GM13977 (cell line): ENCODE measurements at regions not wholly inside any gene's neighbourhood (a gene's known extent, or its start where the extent isn't known, plus 50 kb on each side); places are given as distances from the start of the nearest gene placed in this dataset.

Experiments used
- DNase-seq: peaks from one replicate; pipeline ENCODE4 v3.0.0; 2012; ENCODE audit warnings: low spot score
- in situ Hi-C: fragments of 300-500 bp; cut with MboI; formaldehyde crosslinking; loops from one replicate; pipeline ENCODE4 v1.12.0; 2022; ENCODE audit warnings: low sequenced_read_pairs, low pct_unique_long_range_greater_than_20kb, mixed read lengths, inconsistent platforms; ENCODE audit not compliant: unreplicated experiment
- TF ChIP-seq, protein P1 (sequence below): IDR thresholded peaks from 2 replicates; pipeline ENCODE4 v1.5.1; 2012; ENCODE audit warnings: mild to moderate bottlenecking, control low read depth; ENCODE audit not compliant: insufficient read depth; ENCODE audit errors: extremely low read depth, missing control alignments

DNA sequence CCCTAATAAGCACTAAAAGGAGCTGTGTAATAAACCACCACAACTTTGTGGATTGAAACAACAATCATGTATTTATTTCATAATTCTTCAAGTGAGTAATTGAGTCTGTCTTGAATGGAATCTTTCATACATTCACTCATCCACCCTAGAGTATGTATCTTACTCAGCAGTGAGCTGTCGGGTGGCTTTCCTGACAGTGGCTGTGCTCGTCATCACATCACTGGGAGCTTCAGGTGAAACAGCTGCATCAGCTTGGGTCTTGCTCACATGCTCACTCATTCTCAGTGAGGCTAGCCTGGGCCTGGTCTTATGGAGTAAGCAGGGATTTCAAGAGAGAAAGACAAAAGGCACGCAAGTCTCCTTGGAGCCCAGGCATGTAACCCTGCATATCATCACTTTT lies 271.4 kb downstream of the POM121L12 start:
- TF ChIP-seq, protein P1, sequence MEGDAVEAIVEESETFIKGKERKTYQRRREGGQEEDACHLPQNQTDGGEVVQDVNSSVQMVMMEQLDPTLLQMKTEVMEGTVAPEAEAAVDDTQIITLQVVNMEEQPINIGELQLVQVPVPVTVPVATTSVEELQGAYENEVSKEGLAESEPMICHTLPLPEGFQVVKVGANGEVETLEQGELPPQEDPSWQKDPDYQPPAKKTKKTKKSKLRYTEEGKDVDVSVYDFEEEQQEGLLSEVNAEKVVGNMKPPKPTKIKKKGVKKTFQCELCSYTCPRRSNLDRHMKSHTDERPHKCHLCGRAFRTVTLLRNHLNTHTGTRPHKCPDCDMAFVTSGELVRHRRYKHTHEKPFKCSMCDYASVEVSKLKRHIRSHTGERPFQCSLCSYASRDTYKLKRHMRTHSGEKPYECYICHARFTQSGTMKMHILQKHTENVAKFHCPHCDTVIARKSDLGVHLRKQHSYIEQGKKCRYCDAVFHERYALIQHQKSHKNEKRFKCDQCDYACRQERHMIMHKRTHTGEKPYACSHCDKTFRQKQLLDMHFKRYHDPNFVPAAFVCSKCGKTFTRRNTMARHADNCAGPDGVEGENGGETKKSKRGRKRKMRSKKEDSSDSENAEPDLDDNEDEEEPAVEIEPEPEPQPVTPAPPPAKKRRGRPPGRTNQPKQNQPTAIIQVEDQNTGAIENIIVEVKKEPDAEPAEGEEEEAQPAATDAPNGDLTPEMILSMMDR, result no peak
- in situ Hi-C loops, result no loop called here
- no peak for DNase-seq

DNA sequence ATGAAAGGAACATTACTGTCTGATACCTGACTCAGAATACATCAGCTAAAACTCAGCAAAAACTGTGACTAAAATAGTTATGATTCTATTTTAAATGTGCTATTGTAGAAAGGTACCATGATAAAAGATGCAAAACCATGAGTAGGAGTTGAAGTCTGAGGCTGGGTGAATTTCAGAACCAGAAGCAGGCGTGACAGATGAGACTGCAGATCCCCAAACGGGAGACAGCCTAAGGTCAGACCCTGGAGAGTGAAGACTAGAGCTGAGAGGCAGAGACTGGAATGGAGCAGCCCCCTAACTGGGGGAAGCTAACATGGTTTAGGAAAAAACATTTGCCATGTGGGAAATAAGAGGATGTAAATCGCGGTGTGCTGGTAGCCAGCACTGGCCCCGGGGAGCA lies 275.8 kb downstream of the POM121L12 start:
- in situ Hi-C loops, result no loop called here
- no peak for DNase-seq
- TF ChIP-seq, protein P1, result no peak

DNA sequence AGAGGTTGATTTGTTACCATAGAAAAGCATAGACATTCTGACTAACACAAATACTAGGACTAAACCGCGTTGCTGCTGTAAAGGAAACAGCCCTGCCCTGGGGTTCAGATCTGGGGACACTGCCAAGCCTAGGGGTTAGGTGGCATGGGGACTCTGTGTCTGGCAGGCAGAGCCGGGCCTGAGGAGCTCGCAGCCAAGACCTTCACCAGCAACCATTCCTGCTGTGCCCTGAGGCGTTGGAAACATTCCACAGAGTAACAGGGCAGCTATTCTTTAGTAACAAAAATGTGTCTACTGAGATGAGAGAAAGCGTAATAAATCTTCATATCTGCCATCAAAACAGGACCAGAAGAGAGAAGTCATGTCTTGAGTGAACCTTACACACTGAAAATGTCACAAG lies 280.5 kb downstream of the POM121L12 start:
- in situ Hi-C loops, result no loop called here
- TF ChIP-seq, protein P1, result no peak
- DNase-seq, result no peak

DNA sequence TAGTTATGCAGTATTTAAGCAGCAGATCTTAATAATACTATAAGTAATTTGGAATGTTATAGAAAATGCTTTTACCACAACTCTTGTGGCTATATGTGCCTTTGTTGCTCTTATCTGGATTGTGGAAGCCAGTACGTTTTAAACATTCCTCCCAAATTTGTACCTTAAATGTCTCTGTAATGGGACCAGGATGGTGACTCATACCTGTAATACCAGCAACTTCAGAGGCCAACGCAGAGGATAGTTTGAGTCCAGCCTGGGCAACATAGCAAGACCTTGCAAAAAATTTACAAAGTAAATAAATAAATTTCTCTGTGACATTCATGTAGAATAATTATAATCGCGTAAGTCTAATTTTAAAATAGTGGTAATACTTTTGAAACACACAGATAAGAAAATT lies 283.1 kb downstream of the POM121L12 start:
- in situ Hi-C loops, result no loop called here
- DNase-seq, result no peak
- TF ChIP-seq, protein P1, result no peak

DNA sequence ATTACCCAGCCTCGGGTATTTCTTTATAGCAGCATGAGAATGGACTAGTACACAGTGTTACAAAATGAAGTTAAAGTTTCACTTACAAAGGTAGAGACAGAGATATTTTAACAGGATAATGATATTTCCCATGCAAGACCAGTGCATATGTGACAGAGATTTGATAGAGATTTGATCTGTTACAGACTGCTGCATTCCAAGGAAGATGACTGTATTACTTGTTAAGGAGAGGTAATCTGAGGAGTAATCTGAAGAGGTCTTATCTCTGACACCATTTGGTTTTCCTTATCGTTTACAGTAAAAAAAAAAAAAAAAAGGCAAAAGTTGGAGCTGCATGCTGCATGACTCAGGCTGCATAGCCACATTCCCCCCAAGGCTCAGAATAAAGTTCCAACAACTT lies 289.6 kb downstream of the POM121L12 start:
- in situ Hi-C loops, result no loop called here
- no peak for DNase-seq
- TF ChIP-seq, protein P1, result no peak

DNA sequence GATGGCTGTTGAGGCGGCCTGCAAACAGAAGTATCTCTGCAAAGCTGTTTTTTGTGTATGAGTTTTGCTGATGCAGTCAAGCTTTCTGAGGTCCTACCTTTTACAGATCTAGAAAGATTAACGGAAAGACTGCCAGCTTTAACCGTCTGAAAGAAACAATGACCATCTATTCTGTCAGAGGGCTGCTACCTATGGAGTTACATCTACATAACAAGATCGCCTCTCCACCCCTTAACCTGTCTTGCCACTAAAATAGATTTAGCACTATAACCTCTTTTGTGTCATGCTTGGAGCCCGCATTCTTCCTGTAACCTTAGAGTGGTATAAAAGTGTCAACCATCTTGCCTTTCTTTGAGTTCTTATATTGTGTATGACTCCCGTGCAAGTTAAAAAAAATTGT lies 291.2 kb downstream of the POM121L12 start:
- in situ Hi-C loops, result no loop called here
- TF ChIP-seq, protein P1, result no peak
- DNase-seq, result no peak

DNA sequence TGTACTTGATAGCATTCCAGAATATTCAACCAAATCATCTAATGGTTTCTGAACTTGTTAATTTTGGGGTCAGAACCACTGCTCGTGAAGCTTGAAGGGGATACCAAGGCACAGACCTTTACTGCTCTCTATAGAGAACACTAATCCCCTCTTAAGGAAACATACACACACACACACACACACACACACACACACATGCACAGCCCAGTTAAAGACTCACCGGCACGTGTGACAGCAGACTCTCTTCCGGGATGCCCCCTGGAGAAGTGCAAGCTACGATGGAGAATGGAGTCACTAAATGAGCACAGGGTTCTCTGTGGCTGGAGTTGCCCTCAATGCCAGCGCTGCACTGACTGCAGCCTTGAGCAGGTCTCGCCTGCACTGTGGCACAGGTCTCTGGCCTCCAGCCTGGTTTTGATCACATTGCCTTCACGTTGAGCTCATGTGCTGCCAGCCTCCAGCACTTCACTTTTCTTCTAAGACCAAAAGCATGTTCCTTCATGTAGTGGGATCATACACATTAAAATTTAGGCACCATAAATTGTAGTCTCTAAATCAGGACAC lies 300.8 kb downstream of the POM121L12 start:
- DNase-seq, result no peak
- in situ Hi-C loops, result no loop called here
- TF ChIP-seq, protein P1, result no peak
